ENCODE measurements at regions not wholly inside any gene's neighbourhood (a gene's known extent, or its start where the extent isn't known, plus 50 kb on each side); places are given as distances from the start of the nearest gene placed in this dataset.
"Not testable (repeated sequence)": the region's sequence is repeated elsewhere in the genome, so short reads cannot be mapped to it uniquely, and the experiment has no call there.

DNA sequence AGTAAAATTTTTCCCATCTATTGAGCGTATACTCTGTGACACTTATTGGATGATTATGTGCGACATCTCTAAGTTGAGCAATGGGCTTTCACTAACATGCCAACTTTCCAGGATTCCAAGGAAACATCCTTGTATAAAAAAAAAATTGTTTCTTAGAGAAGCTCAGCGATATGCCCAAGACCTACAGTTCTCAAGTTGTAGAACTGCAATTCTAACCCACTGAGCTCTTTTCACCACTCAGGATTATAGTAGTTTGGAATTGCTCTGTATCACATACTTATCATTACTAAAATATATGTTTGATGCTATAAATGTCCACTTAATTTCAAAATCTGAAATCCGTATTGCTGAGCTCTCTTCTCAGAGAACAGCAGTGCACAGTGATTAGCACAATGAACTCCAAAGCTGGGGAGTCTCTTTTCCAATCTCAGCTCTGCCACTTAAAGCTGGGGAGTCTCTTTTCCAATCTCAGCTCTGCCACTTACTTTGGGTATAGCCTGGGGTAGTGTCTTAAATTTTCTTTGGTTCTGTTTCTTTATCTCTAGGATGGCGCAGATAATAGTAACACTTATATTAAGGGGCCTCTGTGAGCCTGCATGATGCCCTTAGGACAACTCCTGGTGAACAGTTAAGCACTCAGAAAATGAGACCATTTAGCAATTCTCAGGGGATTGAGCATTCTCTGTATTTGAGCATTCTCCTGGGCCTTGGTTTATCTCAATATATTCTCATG lies 1722.2 kb upstream of the AGA start:
- no peak for DNase-seq (ENCODE audit: low read depth)
- TF ChIP-seq CTCF (conservative IDR thresholded peaks at IDR 0.05; ENCODE audit: low read depth, low read length): no peak
- no peak overlapping the region for H3K4me3 ChIP-seq (ENCODE audit: low read length)

DNA sequence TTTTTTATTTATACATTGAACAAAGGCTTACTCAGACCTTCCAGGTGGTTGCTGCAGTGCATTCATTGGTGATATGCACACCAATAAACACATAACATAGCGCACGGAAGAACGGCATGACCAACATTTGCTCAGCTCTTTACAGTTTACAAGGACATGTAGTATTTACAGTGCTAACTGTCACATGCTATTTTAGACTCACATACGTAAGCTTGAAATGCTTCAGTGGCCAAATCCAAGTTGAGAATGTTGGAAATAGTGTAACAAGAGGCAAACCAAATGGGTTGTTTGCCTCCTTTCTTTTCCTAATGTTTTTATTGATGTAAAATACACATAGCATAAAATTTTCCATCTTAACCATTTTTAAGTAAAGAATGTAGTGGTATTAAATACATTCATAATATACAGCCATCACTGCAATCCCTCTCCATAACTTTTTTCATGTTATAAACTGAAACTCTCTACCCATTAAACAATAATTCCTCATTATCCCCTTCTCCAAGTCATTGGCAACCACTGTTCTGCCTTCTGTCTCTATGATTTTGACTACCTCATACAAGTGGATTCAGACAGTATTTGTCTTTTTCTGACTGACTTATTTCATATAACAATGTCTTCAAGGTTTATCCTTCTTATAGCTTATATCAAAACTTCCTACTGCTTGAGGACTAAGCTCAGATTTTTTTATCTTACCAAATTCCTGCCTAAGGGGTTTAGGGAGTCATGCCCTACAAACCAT lies 1722.9 kb upstream of the AGA start:
- TF ChIP-seq CTCF (conservative IDR thresholded peaks at IDR 0.05; ENCODE audit: low read depth, low read length): no peak
- no peak for DNase-seq (ENCODE audit: low read depth)
- H3K4me3 ChIP-seq (ENCODE audit: low read length): no peak overlapping the region

GRCh38 chr4:179165862-179166261 lies 1723.6 kb upstream of the AGA start:
- no peak for DNase-seq (ENCODE audit: low read depth)
- TF ChIP-seq CTCF (conservative IDR thresholded peaks at IDR 0.05; ENCODE audit: low read depth, low read length): no peak
- no peak overlapping the region for H3K4me3 ChIP-seq (ENCODE audit: low read length)

DNA sequence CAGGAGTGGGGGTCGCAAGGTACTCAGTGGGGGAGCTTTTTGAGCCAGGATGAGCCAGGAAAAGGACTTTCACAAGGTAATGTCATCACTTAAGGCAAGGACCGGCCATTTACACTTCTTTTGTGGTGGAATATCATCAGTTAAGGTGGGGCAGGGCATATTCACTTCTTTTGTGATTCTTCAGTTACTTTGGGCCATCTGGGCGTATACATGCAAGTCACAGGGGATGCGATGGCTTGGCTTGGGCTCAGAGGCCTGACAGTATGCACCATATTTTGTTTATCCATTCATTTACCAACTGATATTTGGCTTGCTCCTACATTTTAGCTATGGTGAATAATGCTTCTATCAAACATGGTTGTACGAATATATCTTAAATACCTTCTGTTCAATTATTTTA lies 1728.1 kb upstream of the AGA start:
- DNase-seq (ENCODE audit: low read depth): not testable (repeated sequence)

GRCh38 chr4:179182741-179183140 lies 1740.5 kb upstream of the AGA start:
- no peak for TF ChIP-seq CTCF (conservative IDR thresholded peaks at IDR 0.05; ENCODE audit: low read depth, low read length)
- no peak overlapping the region for H3K4me3 ChIP-seq (ENCODE audit: low read length)
- no peak for DNase-seq (ENCODE audit: low read depth)

More for the DNA sequence above, 1728.1 kb upstream of the AGA start:
- not testable (repeated sequence) for H3K4me3 ChIP-seq (ENCODE audit: low read length)

GRCh38 chr4:179195887-179196286 lies 1753.7 kb upstream of the AGA start:
- H3K4me3 ChIP-seq (ENCODE audit: low read length): no peak overlapping the region
- DNase-seq (ENCODE audit: low read depth): no peak
- TF ChIP-seq CTCF (conservative IDR thresholded peaks at IDR 0.05; ENCODE audit: low read depth, low read length): no peak

DNA sequence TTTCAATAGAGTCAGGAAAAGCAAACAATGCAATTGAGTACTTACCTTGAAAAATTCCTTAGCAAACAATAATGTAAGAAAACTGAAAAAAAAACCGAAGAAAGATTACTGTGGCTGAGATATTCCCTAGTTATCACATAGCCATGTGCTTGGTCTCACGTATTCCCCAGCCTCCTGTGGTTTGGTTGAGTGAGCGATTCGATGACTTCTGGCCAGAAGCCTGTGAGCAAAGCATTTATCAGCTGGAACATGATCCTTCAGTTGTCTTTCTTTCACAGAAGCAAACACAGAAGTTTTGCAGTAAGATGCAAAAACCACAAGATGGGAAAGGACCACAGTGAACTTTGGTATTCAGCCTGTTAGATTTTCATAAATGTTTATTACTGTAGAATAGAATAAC lies 1754.3 kb upstream of the AGA start:
- peak; percentile 7 for DNase-seq (ENCODE audit: low read depth)
- no peak for TF ChIP-seq CTCF (conservative IDR thresholded peaks at IDR 0.05; ENCODE audit: low read depth, low read length)
- no peak overlapping the region for H3K4me3 ChIP-seq (ENCODE audit: low read length)

All from retinal pigment epithelial cell (primary cell).